ENCODE measurements at regions not wholly inside any gene's neighbourhood (a gene's known extent, or its start where the extent isn't known, plus 50 kb on each side); places are given as distances from the start of the nearest gene placed in this dataset.

DNA sequence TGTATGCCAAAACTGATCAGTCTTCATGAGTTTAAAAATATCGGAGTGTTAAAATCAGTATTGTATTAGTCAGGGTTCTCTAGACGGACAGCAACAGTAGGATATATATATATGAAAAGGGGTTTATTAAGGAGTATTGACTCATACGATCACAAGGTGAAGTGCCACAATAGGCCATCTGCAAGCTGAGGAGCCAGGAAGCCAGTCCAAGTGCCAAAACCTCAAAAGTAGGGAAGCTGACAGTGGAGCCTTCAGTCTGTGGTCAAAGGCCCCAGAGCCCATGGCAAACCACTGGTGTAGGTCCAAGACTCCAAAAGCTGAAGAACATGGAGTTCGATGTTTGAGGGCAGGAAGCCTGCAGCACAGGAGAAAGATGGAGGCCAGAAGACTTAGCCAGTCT lies 391.0 kb upstream of the CADM2 start:
- H3K27ac ChIP-seq (ENCODE audit: low read depth in 2 of 2, low read length in 1 of 2) = no peak overlapping the region
- H3K9me3 ChIP-seq = no peaks in the 10 kb centered on the region
- POLR2A ChIA-PET = no interaction called here
- H3K4me3 ChIP-seq (ENCODE audit: low read depth in 2 of 2, low read length in 1 of 2) = no peak overlapping the region
- H3K9ac ChIP-seq = no peak overlapping the region
- no peak overlapping the region for H3K4me2 ChIP-seq
- 23% methylated on average over 4 of the region's 4 CpGs for WGBS (ENCODE audit: low lambda C conversion rate)
- H2AFZ ChIP-seq (ENCODE audit: low read depth) = no peak overlapping the region
- CTCF ChIA-PET = no interaction called here
- no peaks in the 10 kb centered on the region for H3K9me2 ChIP-seq
- no peaks in the 10 kb centered on the region for H3K36me3 ChIP-seq (replicated peaks in 1 of 2; ENCODE audit: control insufficient read depth in 1 of 2, insufficient read depth in 2 of 2, low read length in 1 of 2)
- no peak for DNase-seq
- H3K4me1 ChIP-seq (ENCODE audit: control insufficient read depth in 1 of 2, insufficient read depth in 2 of 2, low read depth in 1 of 2, low read length in 1 of 2) = no peaks in the 10 kb centered on the region
- H3K27me3 ChIP-seq (ENCODE audit: insufficient read depth) = no peaks in the 10 kb centered on the region
- TF ChIP-seq, protein P1, sequence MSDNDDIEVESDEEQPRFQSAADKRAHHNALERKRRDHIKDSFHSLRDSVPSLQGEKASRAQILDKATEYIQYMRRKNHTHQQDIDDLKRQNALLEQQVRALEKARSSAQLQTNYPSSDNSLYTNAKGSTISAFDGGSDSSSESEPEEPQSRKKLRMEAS (IDR thresholded peaks at IDR 0.05; ENCODE audit: low read depth) = no peak
- no peak for TF ChIP-seq RAD21 (IDR thresholded peaks at IDR 0.05; ENCODE audit: low read length)
- no peak for TF ChIP-seq ELF1 (IDR thresholded peaks at IDR 0.05)
- TF ChIP-seq EZH2phosphoT487 (IDR thresholded peaks at IDR 0.05; ENCODE audit: borderline replicate concordance, low read depth) = no peak
- TF ChIP-seq, protein P2, sequence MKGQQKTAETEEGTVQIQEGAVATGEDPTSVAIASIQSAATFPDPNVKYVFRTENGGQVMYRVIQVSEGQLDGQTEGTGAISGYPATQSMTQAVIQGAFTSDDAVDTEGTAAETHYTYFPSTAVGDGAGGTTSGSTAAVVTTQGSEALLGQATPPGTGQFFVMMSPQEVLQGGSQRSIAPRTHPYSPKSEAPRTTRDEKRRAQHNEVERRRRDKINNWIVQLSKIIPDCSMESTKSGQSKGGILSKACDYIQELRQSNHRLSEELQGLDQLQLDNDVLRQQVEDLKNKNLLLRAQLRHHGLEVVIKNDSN (IDR thresholded peaks at IDR 0.05; ENCODE audit: borderline replicate concordance, low read depth) = no peak
- no peaks in the 10 kb centered on the region for H3F3A ChIP-seq (replicated peaks; ENCODE audit: insufficient read depth)
- no peaks in the 10 kb centered on the region for H3K79me2 ChIP-seq (ENCODE audit: insufficient read depth)
- no peaks in the 10 kb centered on the region for H4K20me1 ChIP-seq (ENCODE audit: insufficient read depth)

DNA sequence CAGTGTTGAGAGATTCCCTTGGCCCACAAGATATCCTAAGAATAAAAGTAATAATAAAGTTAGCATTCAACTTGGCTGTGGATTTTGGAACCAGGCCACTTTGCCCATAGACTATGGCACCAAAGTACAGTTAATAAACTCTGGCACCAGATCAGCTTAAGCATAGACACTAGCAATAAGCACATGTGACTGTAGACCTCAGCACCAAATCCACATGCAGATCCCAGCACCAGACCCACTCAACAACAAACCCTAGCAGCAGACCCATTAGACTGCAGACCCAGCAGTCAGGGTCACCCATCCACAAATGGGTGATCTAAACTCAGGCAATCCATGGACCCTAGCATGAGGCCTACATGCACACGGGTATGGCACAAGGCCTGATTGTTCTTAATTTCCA lies 384.8 kb upstream of the CADM2 start:
- no peaks in the 10 kb centered on the region for H3K36me3 ChIP-seq (replicated peaks in 1 of 2; ENCODE audit: control insufficient read depth in 1 of 2, insufficient read depth in 2 of 2, low read length in 1 of 2)
- 0% methylated on average over 1 of the region's 1 CpG for WGBS (ENCODE audit: low lambda C conversion rate)
- H4K20me1 ChIP-seq (ENCODE audit: insufficient read depth) = no peaks in the 10 kb centered on the region
- H3K27me3 ChIP-seq (ENCODE audit: insufficient read depth) = no peaks in the 10 kb centered on the region
- H3K9me3 ChIP-seq = no peaks in the 10 kb centered on the region
- DNase-seq = no peak
- H3K27ac ChIP-seq (ENCODE audit: low read depth in 2 of 2, low read length in 1 of 2) = no peak overlapping the region
- no peak overlapping the region for H3K4me2 ChIP-seq
- no peak for TF ChIP-seq FOSL2 (IDR thresholded peaks at IDR 0.05; ENCODE audit: borderline replicate concordance, low read depth)
- TF ChIP-seq, protein P2 (IDR thresholded peaks at IDR 0.05; ENCODE audit: borderline replicate concordance, low read depth) = no peak
- TF ChIP-seq, protein P3, sequence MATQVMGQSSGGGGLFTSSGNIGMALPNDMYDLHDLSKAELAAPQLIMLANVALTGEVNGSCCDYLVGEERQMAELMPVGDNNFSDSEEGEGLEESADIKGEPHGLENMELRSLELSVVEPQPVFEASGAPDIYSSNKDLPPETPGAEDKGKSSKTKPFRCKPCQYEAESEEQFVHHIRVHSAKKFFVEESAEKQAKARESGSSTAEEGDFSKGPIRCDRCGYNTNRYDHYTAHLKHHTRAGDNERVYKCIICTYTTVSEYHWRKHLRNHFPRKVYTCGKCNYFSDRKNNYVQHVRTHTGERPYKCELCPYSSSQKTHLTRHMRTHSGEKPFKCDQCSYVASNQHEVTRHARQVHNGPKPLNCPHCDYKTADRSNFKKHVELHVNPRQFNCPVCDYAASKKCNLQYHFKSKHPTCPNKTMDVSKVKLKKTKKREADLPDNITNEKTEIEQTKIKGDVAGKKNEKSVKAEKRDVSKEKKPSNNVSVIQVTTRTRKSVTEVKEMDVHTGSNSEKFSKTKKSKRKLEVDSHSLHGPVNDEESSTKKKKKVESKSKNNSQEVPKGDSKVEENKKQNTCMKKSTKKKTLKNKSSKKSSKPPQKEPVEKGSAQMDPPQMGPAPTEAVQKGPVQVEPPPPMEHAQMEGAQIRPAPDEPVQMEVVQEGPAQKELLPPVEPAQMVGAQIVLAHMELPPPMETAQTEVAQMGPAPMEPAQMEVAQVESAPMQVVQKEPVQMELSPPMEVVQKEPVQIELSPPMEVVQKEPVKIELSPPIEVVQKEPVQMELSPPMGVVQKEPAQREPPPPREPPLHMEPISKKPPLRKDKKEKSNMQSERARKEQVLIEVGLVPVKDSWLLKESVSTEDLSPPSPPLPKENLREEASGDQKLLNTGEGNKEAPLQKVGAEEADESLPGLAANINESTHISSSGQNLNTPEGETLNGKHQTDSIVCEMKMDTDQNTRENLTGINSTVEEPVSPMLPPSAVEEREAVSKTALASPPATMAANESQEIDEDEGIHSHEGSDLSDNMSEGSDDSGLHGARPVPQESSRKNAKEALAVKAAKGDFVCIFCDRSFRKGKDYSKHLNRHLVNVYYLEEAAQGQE (IDR thresholded peaks at IDR 0.05; ENCODE audit: low read depth, low read length) = no peak
- TF ChIP-seq SMC3 (IDR thresholded peaks at IDR 0.05; ENCODE audit: low read depth, low read length) = no peak
- TF ChIP-seq, protein P4, sequence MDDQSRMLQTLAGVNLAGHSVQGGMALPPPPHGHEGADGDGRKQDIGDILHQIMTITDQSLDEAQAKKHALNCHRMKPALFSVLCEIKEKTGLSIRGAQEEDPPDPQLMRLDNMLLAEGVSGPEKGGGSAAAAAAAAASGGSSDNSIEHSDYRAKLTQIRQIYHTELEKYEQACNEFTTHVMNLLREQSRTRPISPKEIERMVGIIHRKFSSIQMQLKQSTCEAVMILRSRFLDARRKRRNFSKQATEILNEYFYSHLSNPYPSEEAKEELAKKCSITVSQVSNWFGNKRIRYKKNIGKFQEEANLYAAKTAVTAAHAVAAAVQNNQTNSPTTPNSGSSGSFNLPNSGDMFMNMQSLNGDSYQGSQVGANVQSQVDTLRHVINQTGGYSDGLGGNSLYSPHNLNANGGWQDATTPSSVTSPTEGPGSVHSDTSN (IDR thresholded peaks at IDR 0.05) = no peak
- TF ChIP-seq, protein P5, sequence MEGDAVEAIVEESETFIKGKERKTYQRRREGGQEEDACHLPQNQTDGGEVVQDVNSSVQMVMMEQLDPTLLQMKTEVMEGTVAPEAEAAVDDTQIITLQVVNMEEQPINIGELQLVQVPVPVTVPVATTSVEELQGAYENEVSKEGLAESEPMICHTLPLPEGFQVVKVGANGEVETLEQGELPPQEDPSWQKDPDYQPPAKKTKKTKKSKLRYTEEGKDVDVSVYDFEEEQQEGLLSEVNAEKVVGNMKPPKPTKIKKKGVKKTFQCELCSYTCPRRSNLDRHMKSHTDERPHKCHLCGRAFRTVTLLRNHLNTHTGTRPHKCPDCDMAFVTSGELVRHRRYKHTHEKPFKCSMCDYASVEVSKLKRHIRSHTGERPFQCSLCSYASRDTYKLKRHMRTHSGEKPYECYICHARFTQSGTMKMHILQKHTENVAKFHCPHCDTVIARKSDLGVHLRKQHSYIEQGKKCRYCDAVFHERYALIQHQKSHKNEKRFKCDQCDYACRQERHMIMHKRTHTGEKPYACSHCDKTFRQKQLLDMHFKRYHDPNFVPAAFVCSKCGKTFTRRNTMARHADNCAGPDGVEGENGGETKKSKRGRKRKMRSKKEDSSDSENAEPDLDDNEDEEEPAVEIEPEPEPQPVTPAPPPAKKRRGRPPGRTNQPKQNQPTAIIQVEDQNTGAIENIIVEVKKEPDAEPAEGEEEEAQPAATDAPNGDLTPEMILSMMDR (IDR thresholded peaks at IDR 0.05) = no peak
- no peak overlapping the region for H3K4me3 ChIP-seq (ENCODE audit: low read depth in 2 of 2, low read length in 1 of 2)
- H2AFZ ChIP-seq (ENCODE audit: low read depth) = no peak overlapping the region
- H3K4me1 ChIP-seq (ENCODE audit: control insufficient read depth in 1 of 2, insufficient read depth in 2 of 2, low read depth in 1 of 2, low read length in 1 of 2) = no peaks in the 10 kb centered on the region
- H3F3A ChIP-seq (replicated peaks; ENCODE audit: insufficient read depth) = no peaks in the 10 kb centered on the region
- no peak overlapping the region for H3K9ac ChIP-seq
- H3K79me2 ChIP-seq (ENCODE audit: insufficient read depth) = no peaks in the 10 kb centered on the region
- ChIA-PET CTCF (no interaction called here), POLR2A (no interaction called here)
- H3K9me2 ChIP-seq = no peaks in the 10 kb centered on the region
